SK-N-SH treated with all-trans-retinoic acid at 6 μM for 48 hours (cell line): ENCODE measurements at regions not wholly inside any gene's neighbourhood (a gene's known extent, or its start where the extent isn't known, plus 50 kb on each side); places are given as distances from the start of the nearest gene placed in this dataset.

Experiments
- ATAC-seq: fragments of 200-7000 bp; cut with Tn5 transposase; 3 replicates; pipeline ENCODE4 v1.9.1; 2020; ENCODE audit warnings: mild to moderate bottlenecking, moderate library complexity
- BACH2 ChIP-seq: fragments of 250-450 bp; sonication (Bioruptor Pico); IDR thresholded peaks from 2 replicates; pipeline ENCODE4 v1.9.0; 2021; ENCODE audit warnings: mild to moderate bottlenecking, borderline replicate concordance
- ESRRG ChIP-seq: fragments of 250-450 bp; sonication (Bioruptor Pico); IDR thresholded peaks from 2 replicates; pipeline ENCODE4 v1.6.1; 2021; ENCODE audit warnings: mild to moderate bottlenecking
- GLIS3 ChIP-seq: fragments of 250-450 bp; sonication (Bioruptor Pico); IDR thresholded peaks from 2 replicates; pipeline ENCODE4 v1.5.0; 2020; ENCODE audit warnings: mild to moderate bottlenecking, moderate library complexity
- ISL1 ChIP-seq: fragments of 250-450 bp; sonication (Bioruptor Pico); IDR thresholded peaks from 2 replicates; pipeline ENCODE4 v2.1.2; 2022; ENCODE audit warnings: mild to moderate bottlenecking, moderate library complexity
- OSR1 ChIP-seq: fragments of 250-450 bp; sonication (Bioruptor Pico); IDR thresholded peaks from 2 replicates; pipeline ENCODE4 v1.8.0; 2022; ENCODE audit warnings: moderate library complexity, mild to moderate bottlenecking, inconsistent platforms
- PPARA ChIP-seq: fragments of 250-450 bp; sonication (Bioruptor Pico); IDR thresholded peaks from 2 replicates; pipeline ENCODE4 v1.5.0; 2020; ENCODE audit warnings: mild to moderate bottlenecking, borderline replicate concordance
- RARB ChIP-seq: fragments of 250-450 bp; sonication (Bioruptor Pico); IDR thresholded peaks from 2 replicates; pipeline ENCODE4 v1.8.0; 2021; ENCODE audit warnings: mild to moderate bottlenecking, moderate library complexity
- SNAI2 ChIP-seq: fragments of 250-450 bp; sonication (Bioruptor Pico); IDR thresholded peaks from 2 replicates; pipeline ENCODE4 v1.5.0; 2020; ENCODE audit warnings: mild to moderate bottlenecking, moderate library complexity
- TCF4 ChIP-seq: fragments of 250-450 bp; sonication (Bioruptor Pico); IDR thresholded peaks from 2 replicates; pipeline ENCODE4 v1.8.0; 2021; ENCODE audit warnings: mild to moderate bottlenecking, moderate library complexity, borderline replicate concordance
- TOX ChIP-seq: fragments of 250-450 bp; sonication (Bioruptor Pico); IDR thresholded peaks from 2 replicates; pipeline ENCODE4 v1.8.0; 2021; ENCODE audit warnings: mild to moderate bottlenecking, moderate library complexity, borderline replicate concordance
- ZC3H10 ChIP-seq: fragments of 250-450 bp; sonication (Bioruptor Pico); IDR thresholded peaks from 2 replicates; pipeline ENCODE4 v1.5.1; 2021; ENCODE audit warnings: mild to moderate bottlenecking, moderate library complexity
- ZFP3 ChIP-seq: fragments of 250-450 bp; sonication (Bioruptor Pico); IDR thresholded peaks from 2 replicates; pipeline ENCODE4 v1.5.0; 2020; ENCODE audit warnings: mild to moderate bottlenecking, moderate library complexity
- ZFP30 ChIP-seq: fragments of 450-650 bp; formaldehyde crosslinking; IDR thresholded peaks from 2 replicates; pipeline ENCODE4 v1.5.0; 2022; ENCODE audit warnings: mild to moderate bottlenecking, moderate library complexity
- ZNF565 ChIP-seq: fragments of 450-650 bp; formaldehyde crosslinking; conservative IDR thresholded peaks from 2 replicates; pipeline ENCODE4 v1.5.0; 2020; ENCODE audit warnings: low read depth, mild to moderate bottlenecking, moderate library complexity
- ZNF70 ChIP-seq: fragments of 450-650 bp; formaldehyde crosslinking; IDR thresholded peaks from 2 replicates; pipeline ENCODE4 v1.5.0; 2020; ENCODE audit warnings: mild to moderate bottlenecking, moderate library complexity
- ZNF8 ChIP-seq: fragments of 450-650 bp; formaldehyde crosslinking; IDR thresholded peaks from 2 replicates; pipeline ENCODE4 v1.5.0; 2020; ENCODE audit warnings: mild to moderate bottlenecking, moderate library complexity
- TF ChIP-seq, protein P1 (sequence below): fragments of 250-450 bp; sonication (Bioruptor Pico); IDR thresholded peaks from 2 replicates; pipeline ENCODE4 v1.8.0; 2021; ENCODE audit warnings: low read depth, mild to moderate bottlenecking, moderate library complexity, borderline replicate concordance
- TF ChIP-seq, protein P2 (sequence below): fragments of 250-450 bp; sonication (Bioruptor Pico); IDR thresholded peaks from 2 replicates; pipeline ENCODE4 v1.5.1; 2020; ENCODE audit warnings: low read depth, mild to moderate bottlenecking, moderate library complexity
- TF ChIP-seq, protein P3 (sequence below): fragments of 250-450 bp; sonication (Bioruptor Pico); IDR thresholded peaks from 2 replicates; pipeline ENCODE4 v1.5.0; 2020; ENCODE audit warnings: mild to moderate bottlenecking, moderate library complexity
- TF ChIP-seq, protein P4 (sequence below): fragments of 250-450 bp; sonication (Bioruptor Pico); IDR thresholded peaks from 2 replicates; pipeline ENCODE4 v1.5.1; 2021; ENCODE audit warnings: mild to moderate bottlenecking, moderate library complexity
- TF ChIP-seq, protein P5 (sequence below): fragments of 250-450 bp; sonication (Bioruptor Pico); IDR thresholded peaks from 2 replicates; pipeline ENCODE4 v1.8.0; 2020; ENCODE audit warnings: mild to moderate bottlenecking, moderate library complexity, borderline replicate concordance

DNA sequence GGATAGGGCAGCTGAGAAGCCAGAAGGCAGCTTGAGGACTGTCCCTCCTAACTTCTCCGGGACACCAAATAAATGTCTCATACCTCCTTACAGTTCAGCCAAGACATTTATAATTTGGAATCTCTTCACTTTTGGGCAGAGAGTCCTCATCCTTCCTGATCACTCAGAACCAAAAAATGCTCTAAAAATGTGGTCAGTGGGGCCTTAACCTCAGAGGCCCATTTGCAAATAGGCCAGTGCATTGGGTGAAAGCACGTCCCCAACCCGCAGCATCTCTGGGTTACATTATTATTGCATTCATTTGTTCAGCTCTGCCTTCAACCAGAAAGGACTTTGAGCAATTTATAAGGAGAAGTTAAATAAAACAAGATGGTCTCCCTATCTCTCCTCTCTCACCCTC, 112.4 kb upstream of the IRX3 start:
- TF ChIP-seq ZNF70, result no peak
- no peak for TF ChIP-seq ZC3H10 (CRISPR knock-in tag)
- TF ChIP-seq, protein P1, sequence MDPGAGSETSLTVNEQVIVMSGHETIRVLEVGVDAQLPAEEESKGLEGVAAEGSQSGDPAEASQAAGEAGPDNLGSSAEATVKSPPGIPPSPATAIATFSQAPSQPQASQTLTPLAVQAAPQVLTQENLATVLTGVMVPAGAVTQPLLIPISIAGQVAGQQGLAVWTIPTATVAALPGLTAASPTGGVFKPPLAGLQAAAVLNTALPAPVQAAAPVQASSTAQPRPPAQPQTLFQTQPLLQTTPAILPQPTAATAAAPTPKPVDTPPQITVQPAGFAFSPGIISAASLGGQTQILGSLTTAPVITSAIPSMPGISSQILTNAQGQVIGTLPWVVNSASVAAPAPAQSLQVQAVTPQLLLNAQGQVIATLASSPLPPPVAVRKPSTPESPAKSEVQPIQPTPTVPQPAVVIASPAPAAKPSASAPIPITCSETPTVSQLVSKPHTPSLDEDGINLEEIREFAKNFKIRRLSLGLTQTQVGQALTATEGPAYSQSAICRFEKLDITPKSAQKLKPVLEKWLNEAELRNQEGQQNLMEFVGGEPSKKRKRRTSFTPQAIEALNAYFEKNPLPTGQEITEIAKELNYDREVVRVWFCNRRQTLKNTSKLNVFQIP (CRISPR knock-in tag), result no peak
- TF ChIP-seq ISL1 (CRISPR knock-in tag), result no peak
- TF ChIP-seq BACH2, result no peak
- no peak for TF ChIP-seq SNAI2
- TF ChIP-seq, protein P2, sequence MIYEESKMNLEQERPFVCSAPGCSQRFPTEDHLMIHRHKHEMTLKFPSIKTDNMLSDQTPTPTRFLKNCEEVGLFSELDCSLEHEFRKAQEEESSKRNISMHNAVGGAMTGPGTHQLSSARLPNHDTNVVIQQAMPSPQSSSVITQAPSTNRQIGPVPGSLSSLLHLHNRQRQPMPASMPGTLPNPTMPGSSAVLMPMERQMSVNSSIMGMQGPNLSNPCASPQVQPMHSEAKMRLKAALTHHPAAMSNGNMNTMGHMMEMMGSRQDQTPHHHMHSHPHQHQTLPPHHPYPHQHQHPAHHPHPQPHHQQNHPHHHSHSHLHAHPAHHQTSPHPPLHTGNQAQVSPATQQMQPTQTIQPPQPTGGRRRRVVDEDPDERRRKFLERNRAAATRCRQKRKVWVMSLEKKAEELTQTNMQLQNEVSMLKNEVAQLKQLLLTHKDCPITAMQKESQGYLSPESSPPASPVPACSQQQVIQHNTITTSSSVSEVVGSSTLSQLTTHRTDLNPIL (CRISPR knock-in tag), result no peak
- no peak for TF ChIP-seq ZNF565 (CRISPR knock-in tag)
- no peak for TF ChIP-seq ZFP30 (CRISPR knock-in tag)
- TF ChIP-seq ZNF8, result no peak
- no peak for TF ChIP-seq OSR1 (CRISPR knock-in tag)
- TF ChIP-seq ZFP3 (CRISPR knock-in tag), result no peak
- no peak for ATAC-seq

DNA sequence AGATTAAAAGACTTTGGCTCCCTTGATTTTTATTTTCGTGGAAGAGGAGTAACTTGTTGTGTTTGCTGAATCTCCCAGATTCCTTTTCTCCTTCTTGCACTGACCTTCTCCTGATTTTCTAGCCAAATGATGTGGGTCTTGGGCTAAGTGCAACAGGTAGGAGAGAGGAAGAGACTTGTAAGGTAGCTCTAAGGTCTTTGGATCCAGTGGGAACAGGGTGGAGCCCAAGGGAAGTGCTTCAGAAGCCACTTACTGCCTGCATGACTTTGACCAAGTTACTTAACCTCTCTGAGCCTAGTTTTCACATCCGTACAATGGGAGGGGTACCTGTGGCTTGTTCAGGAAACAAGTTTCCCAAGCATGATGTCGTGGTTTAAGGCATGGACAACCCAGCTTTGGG, 111.3 kb upstream of the IRX3 start:
- no peak for TF ChIP-seq OSR1 (CRISPR knock-in tag)
- TF ChIP-seq RARB, result no peak
- TF ChIP-seq SNAI2, result no peak
- TF ChIP-seq, protein P3, sequence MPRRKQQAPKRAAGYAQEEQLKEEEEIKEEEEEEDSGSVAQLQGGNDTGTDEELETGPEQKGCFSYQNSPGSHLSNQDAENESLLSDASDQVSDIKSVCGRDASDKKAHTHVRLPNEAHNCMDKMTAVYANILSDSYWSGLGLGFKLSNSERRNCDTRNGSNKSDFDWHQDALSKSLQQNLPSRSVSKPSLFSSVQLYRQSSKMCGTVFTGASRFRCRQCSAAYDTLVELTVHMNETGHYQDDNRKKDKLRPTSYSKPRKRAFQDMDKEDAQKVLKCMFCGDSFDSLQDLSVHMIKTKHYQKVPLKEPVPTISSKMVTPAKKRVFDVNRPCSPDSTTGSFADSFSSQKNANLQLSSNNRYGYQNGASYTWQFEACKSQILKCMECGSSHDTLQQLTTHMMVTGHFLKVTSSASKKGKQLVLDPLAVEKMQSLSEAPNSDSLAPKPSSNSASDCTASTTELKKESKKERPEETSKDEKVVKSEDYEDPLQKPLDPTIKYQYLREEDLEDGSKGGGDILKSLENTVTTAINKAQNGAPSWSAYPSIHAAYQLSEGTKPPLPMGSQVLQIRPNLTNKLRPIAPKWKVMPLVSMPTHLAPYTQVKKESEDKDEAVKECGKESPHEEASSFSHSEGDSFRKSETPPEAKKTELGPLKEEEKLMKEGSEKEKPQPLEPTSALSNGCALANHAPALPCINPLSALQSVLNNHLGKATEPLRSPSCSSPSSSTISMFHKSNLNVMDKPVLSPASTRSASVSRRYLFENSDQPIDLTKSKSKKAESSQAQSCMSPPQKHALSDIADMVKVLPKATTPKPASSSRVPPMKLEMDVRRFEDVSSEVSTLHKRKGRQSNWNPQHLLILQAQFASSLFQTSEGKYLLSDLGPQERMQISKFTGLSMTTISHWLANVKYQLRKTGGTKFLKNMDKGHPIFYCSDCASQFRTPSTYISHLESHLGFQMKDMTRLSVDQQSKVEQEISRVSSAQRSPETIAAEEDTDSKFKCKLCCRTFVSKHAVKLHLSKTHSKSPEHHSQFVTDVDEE (CRISPR knock-in tag), result no peak
- TF ChIP-seq ZNF8, result no peak
- no peak for TF ChIP-seq BACH2
- no peak for TF ChIP-seq GLIS3
- TF ChIP-seq, protein P2 (CRISPR knock-in tag), result no peak
- no peak for TF ChIP-seq PPARA (CRISPR knock-in tag)
- TF ChIP-seq ZNF565 (CRISPR knock-in tag), result no peak
- TF ChIP-seq, protein P4, sequence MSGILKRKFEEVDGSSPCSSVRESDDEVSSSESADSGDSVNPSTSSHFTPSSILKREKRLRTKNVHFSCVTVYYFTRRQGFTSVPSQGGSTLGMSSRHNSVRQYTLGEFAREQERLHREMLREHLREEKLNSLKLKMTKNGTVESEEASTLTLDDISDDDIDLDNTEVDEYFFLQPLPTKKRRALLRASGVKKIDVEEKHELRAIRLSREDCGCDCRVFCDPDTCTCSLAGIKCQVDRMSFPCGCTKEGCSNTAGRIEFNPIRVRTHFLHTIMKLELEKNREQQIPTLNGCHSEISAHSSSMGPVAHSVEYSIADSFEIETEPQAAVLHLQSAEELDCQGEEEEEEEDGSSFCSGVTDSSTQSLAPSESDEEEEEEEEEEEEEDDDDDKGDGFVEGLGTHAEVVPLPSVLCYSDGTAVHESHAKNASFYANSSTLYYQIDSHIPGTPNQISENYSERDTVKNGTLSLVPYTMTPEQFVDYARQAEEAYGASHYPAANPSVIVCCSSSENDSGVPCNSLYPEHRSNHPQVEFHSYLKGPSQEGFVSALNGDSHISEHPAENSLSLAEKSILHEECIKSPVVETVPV (CRISPR knock-in tag), result no peak
- no peak for TF ChIP-seq TCF4 (CRISPR knock-in tag)
- no peak for TF ChIP-seq ZNF70
- TF ChIP-seq, protein P5, sequence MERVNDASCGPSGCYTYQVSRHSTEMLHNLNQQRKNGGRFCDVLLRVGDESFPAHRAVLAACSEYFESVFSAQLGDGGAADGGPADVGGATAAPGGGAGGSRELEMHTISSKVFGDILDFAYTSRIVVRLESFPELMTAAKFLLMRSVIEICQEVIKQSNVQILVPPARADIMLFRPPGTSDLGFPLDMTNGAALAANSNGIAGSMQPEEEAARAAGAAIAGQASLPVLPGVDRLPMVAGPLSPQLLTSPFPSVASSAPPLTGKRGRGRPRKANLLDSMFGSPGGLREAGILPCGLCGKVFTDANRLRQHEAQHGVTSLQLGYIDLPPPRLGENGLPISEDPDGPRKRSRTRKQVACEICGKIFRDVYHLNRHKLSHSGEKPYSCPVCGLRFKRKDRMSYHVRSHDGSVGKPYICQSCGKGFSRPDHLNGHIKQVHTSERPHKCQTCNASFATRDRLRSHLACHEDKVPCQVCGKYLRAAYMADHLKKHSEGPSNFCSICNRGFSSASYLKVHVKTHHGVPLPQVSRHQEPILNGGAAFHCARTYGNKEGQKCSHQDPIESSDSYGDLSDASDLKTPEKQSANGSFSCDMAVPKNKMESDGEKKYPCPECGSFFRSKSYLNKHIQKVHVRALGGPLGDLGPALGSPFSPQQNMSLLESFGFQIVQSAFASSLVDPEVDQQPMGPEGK (CRISPR knock-in tag), result no peak
- no peak for TF ChIP-seq ZC3H10 (CRISPR knock-in tag)
- TF ChIP-seq ESRRG, result no peak
- no peak for TF ChIP-seq TOX (CRISPR knock-in tag)
- TF ChIP-seq, protein P1 (CRISPR knock-in tag), result no peak
- no peak for ATAC-seq
